Right kidney (tissue), 1 donor: ENCODE measurements at regions not wholly inside any gene's neighbourhood (a gene's known extent, or its start where the extent isn't known, plus 50 kb on each side); places are given as distances from the start of the nearest gene placed in this dataset.
"Not testable (repeated sequence)": the region's sequence is repeated elsewhere in the genome, so short reads cannot be mapped to it uniquely, and the experiment has no call there.

Experiments used
- DNase-seq: peaks from one replicate; pipeline ENCODE4 v3.0.0-alpha.2; 2016

GRCh38 chr13:112223929-112224328, 152.2 kb upstream of the SPACA7 start:
- not testable (repeated sequence) for DNase-seq

DNA sequence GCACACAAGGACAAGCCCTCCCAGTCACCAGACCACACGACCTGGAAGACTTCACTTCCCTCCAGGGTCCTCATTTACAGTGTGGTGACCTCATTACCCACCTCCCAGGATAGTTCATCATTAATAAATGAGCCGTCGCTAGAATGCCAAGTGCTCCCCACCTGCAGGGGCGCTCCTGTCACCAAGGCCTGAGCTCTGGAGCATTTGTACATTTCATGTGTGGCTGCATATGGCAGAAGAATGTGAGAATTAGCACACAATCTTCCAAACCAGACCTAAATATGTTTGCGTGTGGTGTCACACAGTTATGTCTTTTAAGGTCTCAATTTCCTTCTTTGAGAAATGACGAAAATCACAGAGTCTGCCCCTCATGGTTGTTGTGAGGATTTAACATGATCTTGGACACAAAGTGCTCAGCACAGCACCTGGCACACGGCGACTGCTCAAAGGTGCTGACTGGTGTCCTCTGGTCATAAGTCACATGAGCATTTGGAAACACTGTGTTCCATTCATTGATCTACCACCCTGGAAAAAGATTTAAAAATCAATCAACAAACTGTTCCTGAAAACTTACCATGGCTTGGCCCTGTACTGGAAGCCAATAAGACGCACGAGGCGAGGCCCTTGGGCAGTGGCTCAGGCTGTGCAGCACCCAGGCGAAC, 150.6 kb upstream of the SPACA7 start:
- DNase-seq: no peak

DNA sequence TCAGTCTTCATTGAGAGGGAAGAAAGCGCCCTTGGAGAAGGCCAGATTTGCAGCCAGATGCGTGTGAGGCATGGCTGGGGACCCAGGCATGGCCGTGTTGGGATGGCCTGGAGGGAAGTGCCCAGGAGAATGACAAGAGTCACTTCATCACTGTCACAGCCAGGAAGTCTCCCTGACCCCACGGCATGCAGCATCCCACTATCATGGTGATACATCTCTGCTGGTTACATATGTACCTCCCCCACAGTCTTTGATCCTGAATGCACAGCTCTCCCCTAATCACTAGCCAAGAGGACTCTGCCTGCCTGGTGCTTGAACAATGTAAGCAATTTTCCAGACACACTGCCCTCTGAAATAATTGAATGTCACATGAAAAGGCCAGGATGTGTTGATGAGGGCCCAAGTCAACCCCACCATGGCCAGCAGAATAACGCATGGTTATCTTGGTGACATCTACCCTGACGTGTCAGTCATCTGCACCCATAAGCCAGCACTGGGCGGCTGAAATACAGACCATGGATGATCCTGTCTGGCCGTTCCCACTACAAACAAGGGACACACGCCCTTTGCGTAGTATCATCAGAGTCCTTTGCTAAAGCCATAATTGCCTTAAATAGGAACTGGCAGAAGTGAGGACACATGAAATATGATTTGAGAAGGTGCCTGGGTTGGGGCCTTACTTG, 149.7 kb upstream of the SPACA7 start:
- no peak for DNase-seq

GRCh38 chr13:112227031-112227430, 149.1 kb upstream of the SPACA7 start:
- no peak for DNase-seq

GRCh38 chr13:112229445-112229844, 146.7 kb upstream of the SPACA7 start:
- no peak for DNase-seq

DNA sequence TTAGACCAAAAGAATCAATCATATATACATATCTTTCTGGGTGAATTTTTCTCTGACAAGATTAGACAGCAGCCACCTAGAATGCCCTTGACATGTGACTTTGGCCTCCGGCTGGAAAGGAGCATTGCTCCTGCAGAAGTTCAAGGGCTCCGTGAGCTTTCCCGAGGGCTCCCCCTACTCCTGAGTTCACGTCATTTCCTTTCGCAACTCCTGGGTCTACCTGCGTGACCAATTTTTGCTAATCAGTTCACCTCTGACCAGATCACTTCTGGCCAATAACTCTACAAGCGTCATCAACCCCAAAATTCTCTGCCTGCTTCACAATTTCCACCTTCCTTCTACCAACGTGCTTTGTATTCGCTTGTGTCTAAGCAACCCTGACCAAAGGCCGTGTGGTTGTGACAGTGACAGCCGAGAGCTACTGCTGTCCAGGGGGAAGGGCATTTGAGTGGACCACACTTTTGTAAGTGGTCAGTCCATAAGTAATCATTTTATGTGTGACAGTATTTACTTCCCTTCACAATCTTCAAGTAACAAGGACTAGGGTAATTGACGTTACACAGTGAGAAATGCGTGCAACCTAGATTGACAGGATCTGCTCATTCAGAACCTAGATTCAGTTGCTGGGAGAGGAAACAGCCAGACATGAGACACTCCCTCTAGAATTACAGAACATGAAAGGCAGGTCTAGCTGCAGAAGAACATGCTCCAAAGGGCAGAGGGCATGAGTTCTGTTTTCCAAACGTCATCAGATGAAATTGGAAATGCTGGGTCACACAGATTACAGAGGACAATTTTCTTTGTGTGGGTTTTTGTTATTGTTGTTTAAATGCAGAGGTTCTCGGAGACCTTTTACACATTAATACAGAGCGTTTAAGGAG, 145.9 kb upstream of the SPACA7 start:
- no peak for DNase-seq

DNA sequence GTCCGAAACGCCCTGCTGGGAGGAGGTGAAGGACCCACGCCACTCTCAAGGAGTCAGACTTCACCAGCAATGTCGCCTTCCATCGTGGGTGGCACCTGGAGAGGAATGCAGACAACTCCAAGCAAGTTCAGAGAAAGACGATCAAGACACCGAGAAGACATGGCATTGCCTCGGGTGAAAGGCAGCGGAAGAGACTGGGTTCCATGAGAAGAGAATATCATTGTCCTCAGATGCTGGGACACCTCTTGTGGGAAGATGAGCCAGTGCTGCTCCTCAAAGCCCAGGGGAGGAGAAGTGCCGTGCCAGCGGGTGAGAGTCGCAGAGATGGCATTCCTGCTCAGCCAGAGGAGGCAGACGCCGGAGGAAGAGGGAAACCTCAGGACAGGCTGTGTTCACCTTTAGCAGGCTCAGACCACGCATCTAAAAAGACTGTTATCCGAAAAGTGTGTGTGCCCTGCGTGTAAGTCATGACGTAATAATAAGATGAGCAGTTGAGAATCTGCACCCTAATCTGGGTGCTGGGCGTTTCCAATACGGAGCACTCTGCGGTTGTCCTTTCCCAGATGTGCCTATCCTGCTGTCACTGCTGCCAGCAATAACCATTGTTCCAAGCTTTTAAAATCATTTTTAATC, 144.6 kb upstream of the SPACA7 start:
- no peak for DNase-seq

DNA sequence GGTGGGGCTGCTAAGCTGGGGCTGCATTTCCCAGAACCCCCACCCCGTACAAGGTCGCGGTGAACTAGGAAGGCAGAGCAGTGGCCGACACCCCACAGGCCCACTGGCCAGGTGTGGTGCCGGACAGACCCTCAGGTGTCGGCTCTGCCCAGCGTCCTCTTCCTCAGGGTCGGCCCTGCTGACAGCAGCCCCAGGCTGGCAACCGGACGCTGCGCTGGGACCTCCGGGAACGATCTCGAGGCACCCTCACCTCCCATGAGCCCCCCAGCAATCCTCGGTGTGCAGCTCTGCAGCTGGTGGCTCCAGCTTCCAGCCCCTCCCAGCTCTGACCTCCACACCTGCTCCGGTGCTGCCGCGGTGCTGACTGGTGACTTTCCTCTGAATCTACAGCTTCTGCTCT, 142.9 kb upstream of the SPACA7 start:
- no peak for DNase-seq

- DNase-seq: no peak
Measured at GRCh38 chr13:112233716-112234115, 142.4 kb upstream of the SPACA7 start.

DNA sequence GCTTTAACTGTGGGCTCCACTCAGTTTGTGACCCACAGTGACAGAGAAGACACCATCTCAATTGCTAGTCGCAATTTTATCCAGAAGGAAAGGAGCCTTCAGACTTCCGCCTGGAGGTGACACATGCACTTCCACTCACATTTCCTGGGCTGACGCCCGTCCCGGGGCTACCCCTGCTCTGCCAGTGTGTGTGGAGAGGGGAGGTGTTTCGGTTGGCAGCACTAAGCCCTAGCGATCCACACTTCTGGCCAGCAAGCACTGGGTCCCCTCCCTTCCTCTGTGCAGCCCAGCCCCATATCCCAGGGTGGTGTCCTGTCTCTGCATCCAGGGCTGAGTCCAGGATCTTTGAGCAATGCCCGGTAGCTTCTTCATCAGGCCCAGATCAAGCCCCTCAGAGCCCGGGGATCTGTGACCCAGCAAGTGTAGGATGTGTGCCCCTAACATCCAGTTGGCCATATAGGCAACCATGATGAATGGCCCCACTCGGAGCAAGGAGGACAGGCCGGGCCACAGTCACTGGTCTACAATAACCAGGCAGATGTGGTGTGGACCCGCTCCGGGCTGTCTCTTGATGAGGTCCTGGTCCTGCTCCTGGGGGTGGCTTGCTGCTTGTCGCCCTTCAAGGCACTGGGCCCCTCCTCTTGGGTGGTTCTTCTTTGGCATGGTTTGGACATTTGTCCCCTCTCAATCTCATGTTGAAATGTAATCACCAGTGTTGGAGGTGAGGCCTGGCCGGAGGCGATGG, 141.9 kb upstream of the SPACA7 start:
- no peak for DNase-seq

DNA sequence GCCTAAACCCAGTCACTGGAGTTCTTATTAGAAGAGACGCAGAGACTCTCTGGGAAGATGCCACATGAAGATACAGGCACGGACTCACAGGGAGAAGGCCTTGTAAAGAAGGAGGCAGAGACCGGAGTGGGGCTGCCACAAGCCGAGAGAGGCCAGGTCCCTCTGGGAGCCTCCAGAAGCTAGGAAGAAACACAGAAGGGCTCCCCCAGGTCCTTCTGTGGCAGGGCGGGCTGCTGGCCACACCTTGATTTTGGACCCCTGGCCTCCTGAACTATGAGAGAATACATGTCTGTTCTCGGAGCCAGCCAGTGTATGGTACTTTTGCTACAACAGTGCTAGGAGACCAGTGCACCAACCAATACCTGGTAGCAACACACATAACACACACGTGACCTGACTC, 140.1 kb upstream of the SPACA7 start:
- no peak for DNase-seq

GRCh38 chr13:112236539-112237197, 139.5 kb upstream of the SPACA7 start:
- DNase-seq: no peak

GRCh38 chr13:112238436-112238995, 137.6 kb upstream of the SPACA7 start:
- no peak for DNase-seq

GRCh38 chr13:112240076-112240475, 136.1 kb upstream of the SPACA7 start:
- no peak for DNase-seq

DNA sequence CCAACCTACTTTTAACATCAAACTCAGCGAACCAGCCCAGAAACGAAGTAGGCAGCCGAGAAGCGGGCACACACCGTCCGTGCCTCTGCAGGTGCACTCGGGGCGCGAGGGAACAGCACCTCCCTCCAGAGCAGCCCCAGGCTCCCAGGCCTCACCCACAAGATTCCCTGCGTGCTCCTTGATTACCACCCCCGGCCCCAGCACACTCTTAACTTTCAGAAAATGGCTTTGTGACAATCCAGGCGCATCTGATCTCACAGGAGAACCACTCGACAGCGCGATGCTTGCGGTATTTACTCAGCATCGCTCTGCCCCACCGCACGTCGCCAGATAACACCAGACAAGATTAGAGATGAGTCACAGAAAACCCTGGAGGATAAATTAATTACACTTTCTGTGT, 134.9 kb upstream of the SPACA7 start:
- DNase-seq: no peak

DNA sequence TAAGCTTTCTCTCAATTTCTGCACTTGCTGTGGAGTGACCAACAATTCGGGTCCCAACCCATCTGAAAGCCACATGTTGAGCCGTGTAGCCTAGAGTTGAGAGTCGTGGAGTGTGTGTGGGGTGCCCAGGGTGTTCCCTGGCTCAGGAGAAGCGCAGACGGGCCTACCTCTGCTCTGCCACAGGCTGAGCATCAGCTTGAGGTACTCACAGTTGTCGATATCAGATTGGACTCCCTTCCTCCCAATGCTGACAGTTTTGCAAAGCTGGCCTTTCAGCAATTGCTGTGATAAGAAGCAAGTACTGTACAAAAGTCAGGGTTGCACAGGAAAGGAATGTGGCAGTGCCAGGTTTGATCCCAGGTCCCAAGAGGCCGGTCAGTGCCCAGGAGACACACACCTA, 133.4 kb upstream of the SPACA7 start:
- no peak for DNase-seq

DNA sequence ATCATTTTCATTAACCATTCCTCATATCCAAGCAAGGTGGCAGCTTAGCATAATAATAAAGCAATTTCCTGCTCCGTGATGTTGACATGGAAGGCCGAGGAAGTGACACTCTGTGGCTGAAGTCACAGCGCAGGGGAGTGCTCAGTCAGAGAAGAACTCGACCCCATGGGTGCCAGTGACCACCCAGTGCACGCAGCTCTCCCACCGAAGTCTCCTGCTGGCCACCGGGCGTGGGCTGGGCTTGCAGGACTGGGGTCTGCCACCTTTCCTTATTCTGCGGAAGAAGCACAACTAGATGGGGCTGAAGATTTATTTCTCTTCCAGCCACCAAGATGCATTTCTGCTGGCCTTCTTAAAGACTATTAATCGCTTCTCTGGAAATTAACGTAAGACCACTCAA, 132.1 kb upstream of the SPACA7 start:
- DNase-seq: no peak

DNA sequence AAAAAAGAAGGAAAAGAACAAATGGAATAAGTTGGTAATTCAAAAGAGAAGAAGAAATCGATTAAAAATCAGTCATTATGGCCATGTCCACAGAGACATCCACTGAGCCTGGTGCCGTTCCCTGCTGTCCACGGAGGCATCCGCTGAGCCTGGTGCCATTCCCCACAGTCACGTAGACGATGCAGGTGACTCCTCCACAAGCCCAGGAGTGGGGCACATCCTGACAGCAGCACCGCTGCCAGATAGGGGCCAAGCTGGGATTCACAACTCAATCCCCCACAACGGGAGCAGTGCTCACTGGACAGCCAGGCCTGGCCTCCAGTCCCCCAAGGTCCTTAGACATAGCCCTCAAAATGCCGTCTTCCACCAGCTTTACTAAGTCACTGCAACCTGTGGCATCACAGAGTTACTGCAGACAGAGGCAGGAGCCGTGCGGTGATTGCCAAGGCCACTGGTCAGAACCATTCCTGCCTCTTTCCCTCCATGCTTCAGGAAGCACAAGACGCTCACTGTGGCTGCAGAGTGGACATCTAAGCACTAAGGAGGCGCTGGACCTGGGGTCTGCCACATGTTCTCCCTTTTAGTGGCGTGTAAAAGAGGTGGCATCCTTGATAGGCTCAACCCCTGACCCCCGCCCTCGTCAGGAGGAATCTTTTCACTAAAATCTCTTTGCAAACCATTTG, 131.5 kb upstream of the SPACA7 start:
- DNase-seq: no peak

GRCh38 chr13:112245179-112245724, 130.9 kb upstream of the SPACA7 start:
- no peak for DNase-seq

- no peak for DNase-seq
Measured at GRCh38 chr13:112245989-112246388, 130.2 kb upstream of the SPACA7 start.
